PC-9 (cell line): ENCODE measurements at regions not wholly inside any gene's neighbourhood (a gene's known extent, or its start where the extent isn't known, plus 50 kb on each side); places are given as distances from the start of the nearest gene placed in this dataset.

Source experiments
- BruUV-seq: library from RNA; stranded (reverse); fragments of 400-500 nt; replicated peaks from 2 replicates; lab custom pipeline; 2021; lab: Mats Ljungman, UMichigan
- CTCF ChIA-PET: fragments of 300-600 bp; sonication (Branson Sonifier 250); formaldehyde crosslinking; loops from one replicate; lab custom pipeline; 2022; ENCODE audit warnings: antibody characterized with exemption; lab: Charles Lee
- POLR2A ChIA-PET: fragments of 300-600 bp; sonication (Branson Sonifier 250); formaldehyde crosslinking; loops from one replicate; lab custom pipeline; 2022; ENCODE audit warnings: antibody characterized with exemption; ENCODE audit not compliant: unreplicated experiment; lab: Charles Lee
- DNase-seq, 2 experiments: peaks; one replicate each; pipeline versions ENCODE4 v3.0.0 to v3.0.0-alpha.2; 2015 to 2022; ENCODE audit warnings: mixed read lengths in 1 of 2
- H2AFZ ChIP-seq: fragments of 200-600 bp; sonication (generic); 2 replicates; pipeline ENCODE4 v1.8.1; 2017; ENCODE audit warnings: antibody characterized with exemption
- H3F3A ChIP-seq: fragments of 200-600 bp; sonication (generic); 2 replicates; pipeline ENCODE4 v1.8.1; 2017; ENCODE audit warnings: antibody characterized with exemption, mild to moderate bottlenecking, low read depth; ENCODE audit not compliant: insufficient read depth
- H3K27ac ChIP-seq: fragments of 200-600 bp; sonication (generic); 2 replicates; pipeline ENCODE4 v1.6.1; 2016; ENCODE audit warnings: mixed run types
- H3K27me3 ChIP-seq: fragments of 200-600 bp; sonication (generic); 2 replicates; pipeline ENCODE4 v1.6.1; 2016; ENCODE audit warnings: low read depth, mixed run types; ENCODE audit not compliant: insufficient read depth
- H3K36me3 ChIP-seq: fragments of 200-600 bp; sonication (generic); 2 replicates; pipeline ENCODE4 v1.6.1; 2016; ENCODE audit warnings: low read depth, mixed run types
- H3K4me1 ChIP-seq: fragments of 200-600 bp; sonication (generic); replicated peaks from 2 replicates; pipeline ENCODE4 v1.6.1; 2016; ENCODE audit warnings: mixed run types; ENCODE audit not compliant: insufficient read depth
- H3K4me2 ChIP-seq: fragments of 200-600 bp; sonication (generic); 2 replicates; pipeline ENCODE4 v1.6.1; 2017; ENCODE audit warnings: mixed run types
- H3K4me3 ChIP-seq: fragments of 200-600 bp; sonication (generic); 2 replicates; pipeline ENCODE4 v1.6.1; 2016; ENCODE audit warnings: mixed run types
- H3K79me2 ChIP-seq: fragments of 200-600 bp; sonication (generic); 2 replicates; pipeline ENCODE4 v1.6.1; 2017; ENCODE audit warnings: low read depth, mixed run types
- H3K9me2 ChIP-seq: fragments of 200-600 bp; sonication (generic); 2 replicates; pipeline ENCODE4 v1.8.1; 2017; ENCODE audit warnings: mild to moderate bottlenecking; ENCODE audit not compliant: insufficient read depth
- H3K9me3 ChIP-seq: fragments of 200-600 bp; sonication (generic); 2 replicates; pipeline ENCODE4 v1.8.1; 2016; ENCODE audit warnings: low read depth; ENCODE audit not compliant: insufficient read depth
- H4K20me1 ChIP-seq: fragments of 200-600 bp; sonication (generic); 2 replicates; pipeline ENCODE4 v1.8.1; 2017; ENCODE audit not compliant: insufficient read depth
- EZH2 ChIP-seq: fragments of 200-600 bp; sonication (generic); IDR thresholded peaks from 2 replicates; pipeline ENCODE4 v1.8.0; 2017; ENCODE audit warnings: antibody characterized with exemption, low read depth
- intact Hi-C: fragments of 100-400 bp; cut with micrococcal nuclease; formaldehyde crosslinking; loops from one replicate; pipeline ENCODE4 v1.10.0; 2022; ENCODE audit not compliant: unreplicated experiment
- TF ChIP-seq, protein P1 (sequence below): fragments of 200-600 bp; sonication (generic); conservative IDR thresholded peaks from 2 replicates; pipeline ENCODE4 v1.6.1; 2017; ENCODE audit warnings: mixed run types, antibody characterized with exemption, mild to moderate bottlenecking, moderate library complexity

DNA sequence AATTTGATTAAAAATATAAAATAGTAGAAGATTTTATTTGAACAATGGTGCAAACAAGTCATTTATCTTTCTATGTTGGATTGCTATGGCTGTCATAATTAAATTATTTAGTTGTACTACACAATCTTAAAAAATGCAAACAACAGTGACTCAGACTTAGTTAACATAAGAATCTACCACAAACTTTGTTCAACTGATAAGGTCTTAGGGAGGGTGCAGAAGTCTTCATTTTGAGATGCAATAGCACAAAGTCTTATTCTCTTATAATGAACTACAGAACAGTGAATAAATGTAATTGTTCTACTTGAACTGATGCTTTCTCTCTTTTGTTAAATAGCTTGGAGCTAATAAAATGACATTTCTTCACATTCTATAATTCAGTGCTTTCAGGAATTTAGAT is 482.8 kb upstream of the NAALADL2 start:
- DNase-seq: no peak
- no peak overlapping the region for H3K27ac ChIP-seq
- H3K4me1 ChIP-seq: no peaks in the 10 kb centered on the region
- no TSS peak for BruUV-seq
- ChIA-PET CTCF (no interaction called here), POLR2A (no interaction called here)
- no peaks in the 10 kb centered on the region for H3K79me2 ChIP-seq
- TF ChIP-seq, protein P1, sequence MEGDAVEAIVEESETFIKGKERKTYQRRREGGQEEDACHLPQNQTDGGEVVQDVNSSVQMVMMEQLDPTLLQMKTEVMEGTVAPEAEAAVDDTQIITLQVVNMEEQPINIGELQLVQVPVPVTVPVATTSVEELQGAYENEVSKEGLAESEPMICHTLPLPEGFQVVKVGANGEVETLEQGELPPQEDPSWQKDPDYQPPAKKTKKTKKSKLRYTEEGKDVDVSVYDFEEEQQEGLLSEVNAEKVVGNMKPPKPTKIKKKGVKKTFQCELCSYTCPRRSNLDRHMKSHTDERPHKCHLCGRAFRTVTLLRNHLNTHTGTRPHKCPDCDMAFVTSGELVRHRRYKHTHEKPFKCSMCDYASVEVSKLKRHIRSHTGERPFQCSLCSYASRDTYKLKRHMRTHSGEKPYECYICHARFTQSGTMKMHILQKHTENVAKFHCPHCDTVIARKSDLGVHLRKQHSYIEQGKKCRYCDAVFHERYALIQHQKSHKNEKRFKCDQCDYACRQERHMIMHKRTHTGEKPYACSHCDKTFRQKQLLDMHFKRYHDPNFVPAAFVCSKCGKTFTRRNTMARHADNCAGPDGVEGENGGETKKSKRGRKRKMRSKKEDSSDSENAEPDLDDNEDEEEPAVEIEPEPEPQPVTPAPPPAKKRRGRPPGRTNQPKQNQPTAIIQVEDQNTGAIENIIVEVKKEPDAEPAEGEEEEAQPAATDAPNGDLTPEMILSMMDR: no peak
- no peak for TF ChIP-seq EZH2
- no peaks in the 10 kb centered on the region for H3F3A ChIP-seq
- H3K4me2 ChIP-seq: no peak overlapping the region
- no peak overlapping the region for H3K4me3 ChIP-seq
- no peaks in the 10 kb centered on the region for H3K9me2 ChIP-seq
- no peaks in the 10 kb centered on the region for H3K9me3 ChIP-seq
- no peak overlapping the region for H2AFZ ChIP-seq
- H3K36me3 ChIP-seq: no peaks in the 10 kb centered on the region
- intact Hi-C loops: no loop called here
- H3K27me3 ChIP-seq: no peaks in the 10 kb centered on the region
- H4K20me1 ChIP-seq: no peaks in the 10 kb centered on the region

DNA sequence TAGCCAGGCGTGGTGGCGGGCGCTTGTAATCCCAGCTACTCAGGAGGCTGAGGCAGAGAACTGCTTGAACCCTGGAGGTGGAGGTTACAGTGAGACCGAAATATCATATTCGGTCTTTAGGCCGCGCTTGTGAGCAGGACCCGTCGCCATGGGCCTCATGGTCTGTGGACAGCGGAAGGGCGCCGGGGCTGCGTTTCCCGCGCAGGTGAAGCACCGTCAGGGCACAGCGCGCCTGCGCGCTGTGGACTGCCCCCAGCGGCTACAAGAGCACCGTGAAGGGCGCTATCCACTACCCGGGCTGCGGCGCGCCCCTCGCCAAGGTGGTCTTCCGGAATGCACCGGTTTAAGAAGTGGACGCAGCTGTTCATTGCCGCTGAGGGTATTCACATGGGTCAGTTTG is 482.0 kb upstream of the NAALADL2 start:
- no peak overlapping the region for H3K4me3 ChIP-seq
- H3K36me3 ChIP-seq: no peaks in the 10 kb centered on the region
- TF ChIP-seq EZH2: no peak
- TF ChIP-seq, protein P1: no peak
- H4K20me1 ChIP-seq: no peaks in the 10 kb centered on the region
- ChIA-PET CTCF (no interaction called here), POLR2A (no interaction called here)
- H3K79me2 ChIP-seq: no peaks in the 10 kb centered on the region
- no TSS peak for BruUV-seq
- H3K4me2 ChIP-seq: no peak overlapping the region
- no peak overlapping the region for H3K27ac ChIP-seq
- no peaks in the 10 kb centered on the region for H3K4me1 ChIP-seq
- H3K27me3 ChIP-seq: no peaks in the 10 kb centered on the region
- intact Hi-C loops: no loop called here
- no peak overlapping the region for H2AFZ ChIP-seq
- no peaks in the 10 kb centered on the region for H3F3A ChIP-seq
- no peaks in the 10 kb centered on the region for H3K9me3 ChIP-seq
- no peak for DNase-seq
- no peaks in the 10 kb centered on the region for H3K9me2 ChIP-seq

DNA sequence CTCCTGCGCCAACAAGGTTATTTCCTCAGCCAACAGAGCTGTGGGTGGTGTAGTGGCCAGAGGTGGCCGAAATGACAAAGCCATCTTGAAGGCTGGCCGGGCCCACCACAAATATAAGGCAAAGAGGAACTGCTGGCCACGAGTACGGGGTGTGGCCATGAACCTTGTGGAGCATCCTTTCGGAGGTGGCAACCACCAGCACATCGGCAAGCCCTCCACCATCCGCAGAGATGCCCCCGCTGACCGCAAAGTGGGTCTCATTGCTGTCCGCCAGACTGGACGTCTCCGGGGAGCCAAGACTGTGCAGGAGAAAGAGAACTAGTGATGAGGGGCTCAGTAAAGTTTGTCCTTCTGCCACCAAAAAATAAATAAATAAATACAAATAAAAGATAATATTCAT is 481.4 kb upstream of the NAALADL2 start:
- H3K79me2 ChIP-seq: no peaks in the 10 kb centered on the region
- H3K27ac ChIP-seq: no peak overlapping the region
- no peaks in the 10 kb centered on the region for H3F3A ChIP-seq
- DNase-seq: no peak
- intact Hi-C loops: no loop called here
- no peaks in the 10 kb centered on the region for H3K27me3 ChIP-seq
- H4K20me1 ChIP-seq: no peaks in the 10 kb centered on the region
- H3K4me3 ChIP-seq: no peak overlapping the region
- ChIA-PET CTCF (no interaction called here), POLR2A (no interaction called here)
- no peak for TF ChIP-seq EZH2
- TF ChIP-seq, protein P1: no peak
- no peak overlapping the region for H2AFZ ChIP-seq
- no peaks in the 10 kb centered on the region for H3K4me1 ChIP-seq
- BruUV-seq: no TSS peak
- H3K36me3 ChIP-seq: no peaks in the 10 kb centered on the region
- H3K9me2 ChIP-seq: no peaks in the 10 kb centered on the region
- no peak overlapping the region for H3K4me2 ChIP-seq
- H3K9me3 ChIP-seq: no peaks in the 10 kb centered on the region
